Breast epithelium (tissue), 4 donors: ENCODE measurements at regions not wholly inside any gene's neighbourhood (a gene's known extent, or its start where the extent isn't known, plus 50 kb on each side); places are given as distances from the start of the nearest gene placed in this dataset.

Experiments used
- DNase-seq, 2 donors: peaks; one replicate each; pipeline ENCODE4 v3.0.0-alpha.2; 2019; ENCODE audit warnings: low spot score in 2 of 2
- H3K27ac ChIP-seq, 2 donors: fragments of 200-600 bp; sonication (generic) in 1 of 2; one replicate each; pipeline ENCODE4 v1.5.1; 2016 to 2019; ENCODE audit warnings: mild to moderate bottlenecking in 1 of 2
- H3K27me3 ChIP-seq, 2 donors: fragments of 200-600 bp; sonication (generic) in 1 of 2; one replicate each; pipeline versions ENCODE4 v1.5.1 to v1.6.0; 2017 to 2019; ENCODE audit warnings: control low read depth in 1 of 2, mild to moderate bottlenecking in 1 of 2
- H3K36me3 ChIP-seq: fragments of 200-600 bp; one replicate; pipeline ENCODE4 v1.5.1; 2019
- H3K4me1 ChIP-seq, 2 donors: fragments of 200-600 bp; sonication (generic); one replicate each; pipeline ENCODE4 v1.5.1; 2016 to 2019; ENCODE audit warnings: control low read depth in 1 of 2
- H3K4me3 ChIP-seq, 3 donors: fragments of 200-600 bp; sonication (generic); 1 replicate in 2 of 3; 2 replicates in 1 of 3; pipeline ENCODE4 v1.5.1; 2016 to 2019; ENCODE audit warnings: mild to moderate bottlenecking in 3 of 3, moderate library complexity in 2 of 3
- H3K9me3 ChIP-seq, 2 donors: fragments of 200-600 bp; sonication (generic) in 1 of 2; one replicate each; pipeline ENCODE4 v1.5.1; 2016 to 2019; ENCODE audit warnings: control low read depth in 1 of 2
- POLR2A ChIP-seq: fragments of 450-650 bp; IDR thresholded peaks from one replicate; pipeline ENCODE4 v1.6.1; 2016; ENCODE audit warnings: antibody characterized with exemption, mild to moderate bottlenecking, moderate library complexity
- POLR2AphosphoS5 ChIP-seq, 3 donors: sonication (generic); formaldehyde crosslinking; IDR thresholded peaks; one replicate each; pipeline ENCODE4 v1.6.1; 2017; ENCODE audit warnings: antibody characterized with exemption in 3 of 3
- intact Hi-C: fragments of 100-400 bp; cut with DNase I; formaldehyde crosslinking; loops from one replicate; pipeline ENCODE4 v1.15.1; 2023; ENCODE audit warnings: low total_unique reads
- TF ChIP-seq, protein P1 (sequence below), 3 donors: fragments of 450-650 bp; IDR thresholded peaks; one replicate each; pipeline ENCODE4 v1.5.1; 2016 to 2017; ENCODE audit warnings: antibody characterized with exemption in 3 of 3, mild to moderate bottlenecking in 3 of 3, moderate library complexity in 3 of 3

- no peaks in the 10 kb centered on the region for H3K27me3 ChIP-seq
- TF ChIP-seq POLR2AphosphoS5 (IDR thresholded peaks at IDR 0.05) (peak; percentile 74 to 98 (median 92)), POLR2A (no peak)
- TF ChIP-seq, protein P1, sequence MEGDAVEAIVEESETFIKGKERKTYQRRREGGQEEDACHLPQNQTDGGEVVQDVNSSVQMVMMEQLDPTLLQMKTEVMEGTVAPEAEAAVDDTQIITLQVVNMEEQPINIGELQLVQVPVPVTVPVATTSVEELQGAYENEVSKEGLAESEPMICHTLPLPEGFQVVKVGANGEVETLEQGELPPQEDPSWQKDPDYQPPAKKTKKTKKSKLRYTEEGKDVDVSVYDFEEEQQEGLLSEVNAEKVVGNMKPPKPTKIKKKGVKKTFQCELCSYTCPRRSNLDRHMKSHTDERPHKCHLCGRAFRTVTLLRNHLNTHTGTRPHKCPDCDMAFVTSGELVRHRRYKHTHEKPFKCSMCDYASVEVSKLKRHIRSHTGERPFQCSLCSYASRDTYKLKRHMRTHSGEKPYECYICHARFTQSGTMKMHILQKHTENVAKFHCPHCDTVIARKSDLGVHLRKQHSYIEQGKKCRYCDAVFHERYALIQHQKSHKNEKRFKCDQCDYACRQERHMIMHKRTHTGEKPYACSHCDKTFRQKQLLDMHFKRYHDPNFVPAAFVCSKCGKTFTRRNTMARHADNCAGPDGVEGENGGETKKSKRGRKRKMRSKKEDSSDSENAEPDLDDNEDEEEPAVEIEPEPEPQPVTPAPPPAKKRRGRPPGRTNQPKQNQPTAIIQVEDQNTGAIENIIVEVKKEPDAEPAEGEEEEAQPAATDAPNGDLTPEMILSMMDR (IDR thresholded peaks at IDR 0.05) = no peak
- no peaks in the 10 kb centered on the region for H3K9me3 ChIP-seq
- intact Hi-C loops = no loop called here
- no peak overlapping the region for H3K4me3 ChIP-seq
- H3K4me1 ChIP-seq = peaks cover 0 to 3% of the 10 kb centered on the region in 2 donors
- no peaks in the 10 kb centered on the region for H3K36me3 ChIP-seq
- H3K27ac ChIP-seq = peak overlapping the region; percentile 71 to 83
- peak in 1 of 2 donors; percentile 79 for DNase-seq
Measured at GRCh38 chr2:12819103-12819475, 102.4 kb downstream of the TRIB2 start.

- no peaks in the 10 kb centered on the region for H3K9me3 ChIP-seq
- no peaks in the 10 kb centered on the region for H3K27me3 ChIP-seq
- no peaks in the 10 kb centered on the region for H3K36me3 ChIP-seq
- H3K4me1 ChIP-seq = peaks cover 0 to 3% of the 10 kb centered on the region in 2 donors
- no peak overlapping the region for H3K4me3 ChIP-seq
- intact Hi-C loops = no loop called here
- peak overlapping the region; percentile 71 to 83 for H3K27ac ChIP-seq
- DNase-seq = no peak
- TF ChIP-seq, protein P1 (IDR thresholded peaks at IDR 0.05) = no peak
- no peak for TF ChIP-seq POLR2A
- no peak for TF ChIP-seq POLR2AphosphoS5 (IDR thresholded peaks at IDR 0.05)
Measured at GRCh38 chr2:12819721-12820120, 103.0 kb downstream of the TRIB2 start.

DNA sequence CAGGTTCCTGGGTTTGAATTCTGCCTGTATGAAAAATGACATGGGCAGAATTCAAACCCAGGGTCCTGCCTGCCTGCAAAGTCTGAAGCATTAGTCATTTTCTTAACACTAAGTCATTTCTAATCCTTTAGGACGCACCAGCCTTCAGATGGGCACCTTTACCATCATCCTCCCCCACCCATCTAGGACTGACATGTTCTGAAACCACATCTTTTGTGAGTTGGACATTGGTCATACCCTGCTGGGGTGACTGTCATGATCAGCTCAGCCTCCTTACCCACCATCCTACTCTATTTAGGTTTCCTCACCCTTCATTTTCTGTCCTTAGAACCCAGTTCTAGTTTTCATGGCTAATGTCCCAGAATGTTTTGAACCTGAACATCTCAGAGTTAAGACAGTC is 104.9 kb downstream of the TRIB2 start:
- TF ChIP-seq POLR2A (no peak), POLR2AphosphoS5 (IDR thresholded peaks at IDR 0.05) (no peak)
- TF ChIP-seq, protein P1 (IDR thresholded peaks at IDR 0.05) = no peak
- intact Hi-C loops = no loop called here

DNA sequence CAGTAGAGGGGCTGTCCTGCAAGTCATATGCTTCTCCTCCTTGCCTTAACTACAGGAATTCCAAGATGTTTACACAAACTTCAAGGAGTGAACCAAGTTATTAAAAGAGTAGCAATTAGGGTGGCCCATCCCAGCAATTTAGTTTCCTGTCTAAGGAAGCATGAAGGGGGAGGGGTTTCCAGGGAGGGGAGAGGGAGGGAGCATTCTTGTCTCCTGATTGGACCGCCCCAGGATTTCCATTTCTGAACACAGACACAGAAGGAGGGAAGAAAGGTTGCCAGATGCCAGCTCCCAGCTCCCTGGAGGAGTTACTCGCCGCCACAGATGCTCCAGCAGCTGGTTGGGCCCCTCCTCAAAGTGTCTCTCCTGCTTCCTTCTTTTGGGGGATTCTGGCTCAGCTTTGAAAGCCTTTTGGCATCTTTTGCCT is 107.6 kb downstream of the TRIB2 start:
- no peaks in the 10 kb centered on the region for H3K36me3 ChIP-seq
- TF ChIP-seq, protein P1 (IDR thresholded peaks at IDR 0.05) = no peak
- TF ChIP-seq POLR2AphosphoS5 (IDR thresholded peaks at IDR 0.05) = no peak
- no peak for TF ChIP-seq POLR2A
- no peaks in the 10 kb centered on the region for H3K4me1 ChIP-seq
- intact Hi-C loops = no loop called here
- no peaks in the 10 kb centered on the region for H3K27me3 ChIP-seq
- no peaks in the 10 kb centered on the region for H3K9me3 ChIP-seq
- peak overlapping the region; percentile 20 to 78 for H3K27ac ChIP-seq
- H3K4me3 ChIP-seq = no peak overlapping the region
- no peak for DNase-seq

More for the DNA sequence above, 104.9 kb downstream of the TRIB2 start:
- Histone ChIP-seq H3K36me3 (no peaks in the 10 kb centered on the region), H3K27me3 (no peaks in the 10 kb centered on the region), H3K4me1 (peaks cover 0 to 3% of the 10 kb centered on the region in 2 donors), H3K9me3 (no peaks in the 10 kb centered on the region), H3K27ac (no peak overlapping the region), H3K4me3 (no peak overlapping the region)
- no peak for DNase-seq

- DNase-seq = peak in 1 of 2 donors; percentile 32
- peak overlapping the region; percentile 20 to 78 for H3K27ac ChIP-seq
Measured at GRCh38 chr2:12824778-12825379, 108.1 kb downstream of the TRIB2 start.

More at GRCh38 chr2:12824778-12825379, 108.1 kb downstream of the TRIB2 start:
- H3K36me3 ChIP-seq = no peaks in the 10 kb centered on the region
- intact Hi-C loops = no loop called here
- no peaks in the 10 kb centered on the region for H3K9me3 ChIP-seq
- H3K4me3 ChIP-seq = no peak overlapping the region
- TF ChIP-seq, protein P1 (IDR thresholded peaks at IDR 0.05) = no peak
- TF ChIP-seq POLR2A = no peak
- peak; percentile 51 to 97 (median 88) for TF ChIP-seq POLR2AphosphoS5 (IDR thresholded peaks at IDR 0.05)
- no peaks in the 10 kb centered on the region for H3K27me3 ChIP-seq
- no peaks in the 10 kb centered on the region for H3K4me1 ChIP-seq
